DOHH2 (cell line): ENCODE measurements at regions not wholly inside any gene's neighbourhood (a gene's known extent, or its start where the extent isn't known, plus 50 kb on each side); places are given as distances from the start of the nearest gene placed in this dataset.

Experiments
- H3F3A ChIP-seq: fragments of 200-600 bp; sonication (generic), shearing (Covaris generic); 2 replicates; pipeline ENCODE4 v1.6.0; 2016; ENCODE audit warnings: antibody characterized with exemption, mild to moderate bottlenecking; ENCODE audit not compliant: control insufficient read depth, insufficient read depth
- H3K27ac ChIP-seq: fragments of 200-600 bp; sonication (generic); 2 replicates; pipeline ENCODE4 v1.5.1; 2014; ENCODE audit warnings: low read depth, mild to moderate bottlenecking, low read length, moderate library complexity
- H3K27me3 ChIP-seq: fragments of 200-600 bp; sonication (generic); 2 replicates; pipeline ENCODE4 v1.6.1; 2014; ENCODE audit warnings: mild to moderate bottlenecking, low read length, mixed read lengths; ENCODE audit not compliant: control insufficient read depth
- H3K36me3 ChIP-seq: fragments of 200-600 bp; sonication (generic); 2 replicates; pipeline ENCODE4 v1.6.1; 2014; ENCODE audit warnings: mild to moderate bottlenecking, low read length, moderate library complexity, mixed read lengths; ENCODE audit not compliant: control insufficient read depth
- H3K4me1 ChIP-seq: fragments of 200-600 bp; sonication (generic); 2 replicates; pipeline ENCODE4 v1.6.1; 2014; ENCODE audit warnings: mild to moderate bottlenecking, low read length, mixed read lengths; ENCODE audit not compliant: control insufficient read depth
- H3K4me2 ChIP-seq: fragments of 200-600 bp; sonication (generic); 2 replicates; pipeline ENCODE4 v1.6.0; 2014; ENCODE audit warnings: mild to moderate bottlenecking, low read length, moderate library complexity
- H3K4me3 ChIP-seq: fragments of 200-600 bp; sonication (generic); 2 replicates; pipeline ENCODE4 v1.5.1; 2014; ENCODE audit warnings: mild to moderate bottlenecking, low read length, mixed read lengths
- H3K79me2 ChIP-seq: fragments of 200-600 bp; sonication (generic); 2 replicates; pipeline ENCODE4 v1.6.1; 2014; ENCODE audit warnings: mild to moderate bottlenecking, low read length, mixed read lengths; ENCODE audit not compliant: control insufficient read depth
- H3K9me2 ChIP-seq: fragments of 200-600 bp; sonication (generic); replicated peaks from 2 replicates; pipeline ENCODE4 v1.6.1; 2014; ENCODE audit warnings: mild to moderate bottlenecking, low read length, mixed read lengths; ENCODE audit not compliant: control insufficient read depth
- H3K9me3 ChIP-seq: fragments of 200-600 bp; sonication (generic); 2 replicates; pipeline ENCODE4 v1.6.1; 2014; ENCODE audit warnings: antibody characterized with exemption, low read length, mixed read lengths; ENCODE audit not compliant: control insufficient read depth, insufficient read depth
- H4K20me1 ChIP-seq: fragments of 200-600 bp; sonication (generic); 2 replicates; pipeline ENCODE4 v1.6.0; 2014; ENCODE audit warnings: low read depth, mild to moderate bottlenecking, antibody characterized with exemption, low read length, moderate library complexity; ENCODE audit not compliant: control insufficient read depth, insufficient read depth
- EZH2phosphoT487 ChIP-seq: fragments of 200-600 bp; sonication (generic); IDR thresholded peaks from 2 replicates; pipeline ENCODE4 v1.6.1; 2017; ENCODE audit warnings: borderline replicate concordance, mild to moderate bottlenecking, antibody characterized with exemption, low read length, moderate library complexity, mixed read lengths
- TF ChIP-seq, protein P1 (sequence below): fragments of 200-600 bp; sonication (generic); IDR thresholded peaks from one replicate; pipeline ENCODE4 v1.5.1; 2014; ENCODE audit warnings: antibody characterized with exemption, mild to moderate bottlenecking, low read depth, low read length; ENCODE audit not compliant: poor library complexity, severe bottlenecking

DNA sequence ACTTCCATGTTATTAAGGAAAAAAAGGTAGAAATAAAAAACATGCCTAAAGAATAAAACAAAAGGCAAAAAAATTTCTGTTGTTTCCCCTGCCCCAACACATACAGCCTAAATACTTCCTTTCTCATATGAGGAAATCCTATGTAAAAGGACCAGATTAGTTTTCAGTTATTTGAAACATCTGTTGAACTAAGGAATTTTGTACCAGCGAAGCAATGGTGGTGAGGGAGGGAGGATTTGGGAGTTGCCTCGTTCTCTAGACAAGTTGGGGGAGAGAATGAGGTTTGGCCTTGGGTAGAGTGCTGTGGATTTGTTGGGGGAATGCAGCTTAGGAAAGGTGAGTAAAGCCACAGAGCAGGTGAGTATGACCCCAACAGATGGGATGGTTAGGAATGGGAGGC, 141.5 kb upstream of the RFLNA start:
- Histone ChIP-seq H3K4me2 (no peak overlapping the region), H3K9me3 (no peaks in the 10 kb centered on the region), H4K20me1 (no peaks in the 10 kb centered on the region), H3K36me3 (no peaks in the 10 kb centered on the region), H3K9me2 (no peaks in the 10 kb centered on the region), H3K4me1 (no peaks in the 10 kb centered on the region), H3K79me2 (no peaks in the 10 kb centered on the region), H3K27me3 (no peaks in the 10 kb centered on the region), H3K4me3 (no peak overlapping the region), H3K27ac (no peak overlapping the region), H3F3A (no peaks in the 10 kb centered on the region)
- TF ChIP-seq, protein P1, sequence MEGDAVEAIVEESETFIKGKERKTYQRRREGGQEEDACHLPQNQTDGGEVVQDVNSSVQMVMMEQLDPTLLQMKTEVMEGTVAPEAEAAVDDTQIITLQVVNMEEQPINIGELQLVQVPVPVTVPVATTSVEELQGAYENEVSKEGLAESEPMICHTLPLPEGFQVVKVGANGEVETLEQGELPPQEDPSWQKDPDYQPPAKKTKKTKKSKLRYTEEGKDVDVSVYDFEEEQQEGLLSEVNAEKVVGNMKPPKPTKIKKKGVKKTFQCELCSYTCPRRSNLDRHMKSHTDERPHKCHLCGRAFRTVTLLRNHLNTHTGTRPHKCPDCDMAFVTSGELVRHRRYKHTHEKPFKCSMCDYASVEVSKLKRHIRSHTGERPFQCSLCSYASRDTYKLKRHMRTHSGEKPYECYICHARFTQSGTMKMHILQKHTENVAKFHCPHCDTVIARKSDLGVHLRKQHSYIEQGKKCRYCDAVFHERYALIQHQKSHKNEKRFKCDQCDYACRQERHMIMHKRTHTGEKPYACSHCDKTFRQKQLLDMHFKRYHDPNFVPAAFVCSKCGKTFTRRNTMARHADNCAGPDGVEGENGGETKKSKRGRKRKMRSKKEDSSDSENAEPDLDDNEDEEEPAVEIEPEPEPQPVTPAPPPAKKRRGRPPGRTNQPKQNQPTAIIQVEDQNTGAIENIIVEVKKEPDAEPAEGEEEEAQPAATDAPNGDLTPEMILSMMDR, result no peak
- TF ChIP-seq EZH2phosphoT487, result no peak

GRCh38 chr12:124157406-124157805, 137.5 kb upstream of the RFLNA start:
- TF ChIP-seq, protein P1, result no peak
- no peak for TF ChIP-seq EZH2phosphoT487
- Histone ChIP-seq H3K9me2 (no peaks in the 10 kb centered on the region), H3K27ac (no peak overlapping the region), H3F3A (no peaks in the 10 kb centered on the region), H4K20me1 (no peaks in the 10 kb centered on the region), H3K4me3 (no peak overlapping the region), H3K79me2 (no peaks in the 10 kb centered on the region), H3K27me3 (no peaks in the 10 kb centered on the region), H3K4me2 (no peak overlapping the region), H3K36me3 (no peaks in the 10 kb centered on the region), H3K9me3 (no peaks in the 10 kb centered on the region), H3K4me1 (no peaks in the 10 kb centered on the region)

GRCh38 chr12:124159655-124160054, 135.2 kb upstream of the RFLNA start:
- H3K4me2 ChIP-seq, result no peak overlapping the region
- H3K4me1 ChIP-seq, result no peaks in the 10 kb centered on the region
- no peak overlapping the region for H3K27ac ChIP-seq
- H4K20me1 ChIP-seq, result no peaks in the 10 kb centered on the region
- no peaks in the 10 kb centered on the region for H3K9me2 ChIP-seq
- no peak overlapping the region for H3K4me3 ChIP-seq
- no peaks in the 10 kb centered on the region for H3K36me3 ChIP-seq
- no peaks in the 10 kb centered on the region for H3K9me3 ChIP-seq
- H3K79me2 ChIP-seq, result no peaks in the 10 kb centered on the region
- no peaks in the 10 kb centered on the region for H3K27me3 ChIP-seq
- no peaks in the 10 kb centered on the region for H3F3A ChIP-seq
- TF ChIP-seq, protein P1, result no peak
- no peak for TF ChIP-seq EZH2phosphoT487
